ENCODE measurements at regions not wholly inside any gene's neighbourhood (a gene's known extent, or its start where the extent isn't known, plus 50 kb on each side); places are given as distances from the start of the nearest gene placed in this dataset.
A peak's percentile ranks its signal among the peaks of the same experiment; 100 is the strongest.

- FAIRE-seq (peak; percentile 55), ATAC-seq (peak; percentile 85), DNase-seq (ENCODE audit: extremely low read depth in 1 of 4, low spot score in 3 of 4) (peak; percentile 45 to 66 (median 57))
- no peaks in the 10 kb centered on the region for H3K4me1 ChIP-seq (replicated peaks in 1 of 2; ENCODE audit: control insufficient read depth in 2 of 2, insufficient read depth in 2 of 2, low read length in 2 of 2)
- intact Hi-C loops (cut with micrococcal nuclease) (loop anchor here (1.0 kb wide), 1 partner anchor 348 kb away; no protein-coding TSS in a partner anchor), in situ Hi-C loops (cut with MboI) (loop anchor here (10.0 kb wide), 2 partner anchors 353 to 783 kb away; no protein-coding TSS in a partner anchor)
- WGBS (ENCODE audit: insufficient coverage, low coverage, missing lambda C conversion rate), result 10% methylated on average over 6 of the region's 8 CpGs
- H3K27ac ChIP-seq (ENCODE audit: extremely low read depth, low read depth, low read length), result no peak overlapping the region
- CTCF ChIA-PET (ENCODE audit: low intra/inter-chr PET ratio), result interaction anchor here (0.6 to 2.7 kb wide), 7 partner anchors 182 to 1061 kb away, joined by 3 to 13 read pairs (median 4); no protein-coding TSS in a partner anchor
- 0 out of 2 replicates have a peak, but pooled peaks cover 7% of the 10 kb centered on the region for H4K20me1 ChIP-seq (replicated peaks; ENCODE audit: control insufficient read depth, insufficient read depth, low read length)
- BruUV-seq (replicated peaks), result no TSS peak
- POLR2A ChIA-PET, result no interaction called here
- H3K27me3 ChIP-seq (ENCODE audit: control insufficient read depth in 2 of 2, insufficient read depth in 2 of 2, low read length in 2 of 2), result peaks cover 0 to 9% of the 10 kb centered on the region in 2 experiments; a peak in 2 of 5 replicates
- H3K36me3 ChIP-seq (ENCODE audit: control insufficient read depth, insufficient read depth, low read length), result no peaks in the 10 kb centered on the region
- H3K4me3 ChIP-seq, result no peak overlapping the region
- no peak overlapping the region for H3K4me2 ChIP-seq (ENCODE audit: insufficient read depth, low read length)
- no peak overlapping the region for H2AFZ ChIP-seq (ENCODE audit: low read depth, low read length)
- no peaks in the 10 kb centered on the region for H3K9me1 ChIP-seq (ENCODE audit: control insufficient read depth, insufficient read depth, low read length)
- H3K79me2 ChIP-seq (ENCODE audit: control insufficient read depth, insufficient read depth, low read length), result no peaks in the 10 kb centered on the region
- H3K9me3 ChIP-seq (replicated peaks; ENCODE audit: control insufficient read depth, insufficient read depth, low read depth, low read length), result no peaks in the 10 kb centered on the region
- H3K9ac ChIP-seq (ENCODE audit: insufficient read depth in 1 of 2, low read depth in 2 of 2, low read length in 2 of 2), result no peak overlapping the region
- no peak for TF ChIP-seq CBX1 (IDR thresholded peaks at IDR 0.05; ENCODE audit: low read depth)
- TF ChIP-seq SAP30 (IDR thresholded peaks at IDR 0.05; ENCODE audit: borderline replicate concordance, insufficient read depth, low read depth, low read length, poor library complexity, severe bottlenecking), result no peak
- TF ChIP-seq REST (IDR thresholded peaks at IDR 0.05; ENCODE audit: borderline replicate concordance), result peak; percentile 76
- TF ChIP-seq REST (CRISPR knock-in tag; IDR thresholded peaks at IDR 0.05; ENCODE audit: low read depth), result no peak
- no peak for TF ChIP-seq LEF1 (IDR thresholded peaks at IDR 0.05)
- TF ChIP-seq MYBL2 (IDR thresholded peaks at IDR 0.05; ENCODE audit: low read depth), result no peak
- TF ChIP-seq MYBL2 (CRISPR knock-in tag; IDR thresholded peaks at IDR 0.05; ENCODE audit: borderline replicate concordance), result no peak
- TF ChIP-seq SMC3 (conservative IDR thresholded peaks at IDR 0.05; ENCODE audit: insufficient read depth, low read depth, low read length), result peak; percentile 50; the same call in 1 of the 2 replicates
- TF ChIP-seq, protein P1, sequence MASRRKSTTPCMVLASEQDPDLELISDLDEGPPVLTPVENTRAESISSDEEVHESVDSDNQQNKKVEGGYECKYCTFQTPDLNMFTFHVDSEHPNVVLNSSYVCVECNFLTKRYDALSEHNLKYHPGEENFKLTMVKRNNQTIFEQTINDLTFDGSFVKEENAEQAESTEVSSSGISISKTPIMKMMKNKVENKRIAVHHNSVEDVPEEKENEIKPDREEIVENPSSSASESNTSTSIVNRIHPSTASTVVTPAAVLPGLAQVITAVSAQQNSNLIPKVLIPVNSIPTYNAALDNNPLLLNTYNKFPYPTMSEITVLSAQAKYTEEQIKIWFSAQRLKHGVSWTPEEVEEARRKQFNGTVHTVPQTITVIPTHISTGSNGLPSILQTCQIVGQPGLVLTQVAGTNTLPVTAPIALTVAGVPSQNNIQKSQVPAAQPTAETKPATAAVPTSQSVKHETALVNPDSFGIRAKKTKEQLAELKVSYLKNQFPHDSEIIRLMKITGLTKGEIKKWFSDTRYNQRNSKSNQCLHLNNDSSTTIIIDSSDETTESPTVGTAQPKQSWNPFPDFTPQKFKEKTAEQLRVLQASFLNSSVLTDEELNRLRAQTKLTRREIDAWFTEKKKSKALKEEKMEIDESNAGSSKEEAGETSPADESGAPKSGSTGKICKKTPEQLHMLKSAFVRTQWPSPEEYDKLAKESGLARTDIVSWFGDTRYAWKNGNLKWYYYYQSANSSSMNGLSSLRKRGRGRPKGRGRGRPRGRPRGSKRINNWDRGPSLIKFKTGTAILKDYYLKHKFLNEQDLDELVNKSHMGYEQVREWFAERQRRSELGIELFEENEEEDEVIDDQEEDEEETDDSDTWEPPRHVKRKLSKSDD (conservative IDR thresholded peaks at IDR 0.05; ENCODE audit: low read length), result no peak
- TF ChIP-seq POU5F1 (IDR thresholded peaks at IDR 0.05; ENCODE audit: borderline replicate concordance, low read depth, low read length, partially characterized antibody), result no peak
Measured at GRCh38 chr2:71801969-71802368, 345.7 kb downstream of the CYP26B1 start.

All from K562 (cell line).